Activated B cell treated with CpG ODN at 0.5 μM for 24 hours (primary cell): ENCODE measurements at regions not wholly inside any gene's neighbourhood (a gene's known extent, or its start where the extent isn't known, plus 50 kb on each side); places are given as distances from the start of the nearest gene placed in this dataset.

ENCODE experiments used
- ATAC-seq: fragments of 200-7000 bp; cut with Tn5 transposase; one replicate; pipeline ENCODE4 v1.10.0; 2021; ENCODE audit warnings: low read depth, mild to moderate bottlenecking, moderate library complexity
- CTCF ChIA-PET: fragments of 350-600 bp; sonication (Branson Sonifier 250); formaldehyde crosslinking; loops from one replicate; lab custom pipeline; 2021; ENCODE audit warnings: antibody characterized with exemption; lab: Charles Lee
- POLR2A ChIA-PET: fragments of 350-600 bp; sonication (Branson Sonifier 250); formaldehyde crosslinking; loops from one replicate; lab custom pipeline; 2021; ENCODE audit warnings: antibody characterized with exemption; lab: Charles Lee
- DNase-seq: peaks from one replicate; pipeline ENCODE4 v3.0.0; 2022
- H3K27ac Mint-ChIP-seq: one replicate; pipeline ENCODE4 v1.8.0; 2020; ENCODE audit warnings: mixed read lengths
- H3K27me3 Mint-ChIP-seq: one replicate; pipeline ENCODE4 v1.8.0; 2021; ENCODE audit warnings: mixed read lengths
- H3K36me3 Mint-ChIP-seq: one replicate; pipeline ENCODE4 v1.8.0; 2021; ENCODE audit warnings: low read depth, mixed read lengths
- H3K4me1 Mint-ChIP-seq: one replicate; pipeline ENCODE4 v1.8.0; 2021; ENCODE audit warnings: mixed read lengths
- H3K4me3 Mint-ChIP-seq: one replicate; pipeline ENCODE4 v1.8.0; 2020; ENCODE audit warnings: mild to moderate bottlenecking, mixed read lengths
- H3K9me3 Mint-ChIP-seq: one replicate; pipeline ENCODE4 v1.8.0; 2020; ENCODE audit warnings: mixed read lengths
- CTCF ChIP-seq: fragments of 200-600 bp; IDR thresholded peaks from one replicate; pipeline ENCODE4 v1.8.0; 2022; ENCODE audit warnings: antibody characterized with exemption, mild to moderate bottlenecking
- intact Hi-C: fragments of 100-400 bp; cut with micrococcal nuclease; formaldehyde crosslinking; loops from one replicate; pipeline ENCODE4 v1.15.1; 2024

- Mint-ChIP-seq H3K27ac (no peak overlapping the region), H3K4me1 (no peaks in the 10 kb centered on the region), H3K27me3 (peaks cover 5% of the 10 kb centered on the region), H3K36me3 (no peaks in the 10 kb centered on the region), H3K9me3 (no peaks in the 10 kb centered on the region), H3K4me3 (no peak overlapping the region)
- intact Hi-C loops = no loop called here
- ChIA-PET CTCF (no interaction called here), POLR2A (no interaction called here)
- ATAC-seq (no peak), DNase-seq (no peak)
- TF ChIP-seq CTCF = no peak
Observed at GRCh38 chr3:63095-63765, 133.3 kb upstream of the CHL1 start.

GRCh38 chr3:69690-70089 lies 126.9 kb upstream of the CHL1 start:
- ChIA-PET POLR2A (no interaction called here), CTCF (no interaction called here)
- Mint-ChIP-seq H3K9me3 (no peaks in the 10 kb centered on the region), H3K4me3 (no peak overlapping the region), H3K36me3 (no peaks in the 10 kb centered on the region), H3K27ac (no peak overlapping the region), H3K4me1 (no peaks in the 10 kb centered on the region), H3K27me3 (peaks cover 2% of the 10 kb centered on the region)
- TF ChIP-seq CTCF = no peak
- intact Hi-C loops = no loop called here
- DNase-seq (no peak), ATAC-seq (no peak)

- H3K4me3 Mint-ChIP-seq = no peak overlapping the region
- ATAC-seq (no peak), DNase-seq (no peak)
- POLR2A ChIA-PET = no interaction called here
- H3K9me3 Mint-ChIP-seq = no peaks in the 10 kb centered on the region
- no peaks in the 10 kb centered on the region for H3K36me3 Mint-ChIP-seq
- no peak overlapping the region for H3K27ac Mint-ChIP-seq
- no peaks in the 10 kb centered on the region for H3K4me1 Mint-ChIP-seq
- TF ChIP-seq CTCF = no peak
- intact Hi-C loops = no loop called here
- CTCF ChIA-PET = no interaction called here
- no peaks in the 10 kb centered on the region for H3K27me3 Mint-ChIP-seq
Observed at GRCh38 chr3:72776-73175, 123.8 kb upstream of the CHL1 start.

GRCh38 chr3:73271-73670 lies 123.3 kb upstream of the CHL1 start:
- ChIA-PET POLR2A (no interaction called here), CTCF (no interaction called here)

GRCh38 chr3:74676-75243 lies 121.8 kb upstream of the CHL1 start:
- Mint-ChIP-seq H3K27ac (no peak overlapping the region), H3K27me3 (no peaks in the 10 kb centered on the region), H3K9me3 (no peaks in the 10 kb centered on the region), H3K36me3 (no peaks in the 10 kb centered on the region), H3K4me1 (no peaks in the 10 kb centered on the region), H3K4me3 (no peak overlapping the region)
- DNase-seq (no peak), ATAC-seq (no peak)
- TF ChIP-seq CTCF = no peak
- CTCF ChIA-PET = no interaction called here
- POLR2A ChIA-PET = no interaction called here
- intact Hi-C loops = no loop called here

More at GRCh38 chr3:73271-73670, 123.3 kb upstream of the CHL1 start:
- no peak overlapping the region for H3K27ac Mint-ChIP-seq
- H3K36me3 Mint-ChIP-seq = no peaks in the 10 kb centered on the region
- DNase-seq (no peak), ATAC-seq (no peak)
- H3K9me3 Mint-ChIP-seq = no peaks in the 10 kb centered on the region
- no peak for TF ChIP-seq CTCF
- no peaks in the 10 kb centered on the region for H3K27me3 Mint-ChIP-seq
- H3K4me3 Mint-ChIP-seq = no peak overlapping the region
- no peaks in the 10 kb centered on the region for H3K4me1 Mint-ChIP-seq
- intact Hi-C loops = no loop called here
